GM12878 (cell line): ENCODE measurements at regions not wholly inside any gene's neighbourhood (a gene's known extent, or its start where the extent isn't known, plus 50 kb on each side); places are given as distances from the start of the nearest gene placed in this dataset.

Experiments
- ATAC-seq: fragments of 200-7000 bp; cut with Tn5 transposase; 3 replicates; pipeline ENCODE4 v1.9.1; 2020; ENCODE audit warnings: mild to moderate bottlenecking, moderate library complexity
- BruUV-seq: library from RNA; stranded (reverse); fragments of 400-500 nt; replicated peaks from 2 replicates; lab custom pipeline; 2021; lab: Mats Ljungman, UMichigan
- CTCF ChIA-PET: fragments of 300-600 bp; sonication (Branson Sonifier 250); formaldehyde crosslinking; extraction: SDS; loops from one replicate; lab custom pipeline; 2021; ENCODE audit warnings: inconsistent platforms; lab: Yijun Ruan, JAX
- POLR2A ChIA-PET: fragments of 350-600 bp; formaldehyde crosslinking; extraction: SDS; loops from one replicate; lab custom pipeline; 2021; ENCODE audit warnings: inconsistent platforms; lab: Charles Lee
- RAD21 ChIA-PET: fragments of 300-600 bp; sonication (Branson Sonifier 250); formaldehyde crosslinking; loops from one replicate; lab custom pipeline; 2023; ENCODE audit warnings: antibody characterized with exemption; ENCODE audit not compliant: unreplicated experiment; lab: Charles Lee
- SMC1A ChIA-PET: fragments of 300-600 bp; sonication (Branson Sonifier 250); formaldehyde crosslinking; loops from one replicate; lab custom pipeline; 2023; ENCODE audit not compliant: unreplicated experiment, uncharacterized antibody; lab: Charles Lee
- DNase-seq: peaks from one replicate; pipeline ENCODE4 v3.0.0-alpha.2; 2011; ENCODE audit warnings: low read depth, low spot score
- FAIRE-seq: peaks from 3 replicates; lab custom pipeline; 2011; peaks lifted over from hg19 to GRCh38; lab: Jason Lieb, UNC
- H2AFZ ChIP-seq: 2 replicates; pipeline ENCODE4 v1.6.0; 2011; ENCODE audit warnings: low read depth, low read length, control low read depth; ENCODE audit not compliant: control insufficient read depth
- H3K27ac ChIP-seq: 2 replicates; pipeline ENCODE4 v1.5.1; 2011; ENCODE audit warnings: control low read depth; ENCODE audit not compliant: control insufficient read depth, insufficient read depth
- H3K27me3 ChIP-seq, 2 experiments: replicated peaks in 1 of 2; 2 replicates each; pipeline versions ENCODE4 v1.6.0 to v1.6.1; 2011; ENCODE audit warnings: low read length in 1 of 2; ENCODE audit not compliant: control insufficient read depth in 2 of 2, insufficient read depth in 2 of 2
- H3K36me3 ChIP-seq, 2 experiments: 2 replicates each; pipeline ENCODE4 v1.5.1; 2011; ENCODE audit warnings: low read length in 1 of 2; ENCODE audit not compliant: control insufficient read depth in 2 of 2, insufficient read depth in 2 of 2
- H3K4me1 ChIP-seq: 2 replicates; pipeline ENCODE4 v1.6.1; 2011; ENCODE audit warnings: mild to moderate bottlenecking, low read length, moderate library complexity, mixed read lengths; ENCODE audit not compliant: control insufficient read depth, insufficient read depth
- H3K4me2 ChIP-seq: 2 replicates; pipeline ENCODE4 v1.6.0; 2011; ENCODE audit warnings: control low read depth; ENCODE audit not compliant: control insufficient read depth, insufficient read depth
- H3K4me3 ChIP-seq: fragments of 200-600 bp; sonication (generic); 2 replicates; pipeline ENCODE4 v1.5.1; 2016
- H3K79me2 ChIP-seq: 2 replicates; pipeline ENCODE4 v1.6.0; 2011; ENCODE audit warnings: low read length; ENCODE audit not compliant: control insufficient read depth, insufficient read depth
- H3K9ac ChIP-seq: 2 replicates; pipeline ENCODE4 v1.8.0; 2011; ENCODE audit warnings: low read length, control low read depth, mixed read lengths; ENCODE audit not compliant: control insufficient read depth, insufficient read depth
- H3K9me3 ChIP-seq: replicated peaks from 3 replicates; pipeline ENCODE4 v1.5.1; 2011; ENCODE audit warnings: mild to moderate bottlenecking, low read length; ENCODE audit not compliant: control insufficient read depth, insufficient read depth
- H4K20me1 ChIP-seq: 2 replicates; pipeline ENCODE4 v1.6.0; 2011; ENCODE audit not compliant: control insufficient read depth, insufficient read depth
- CEBPZ ChIP-seq: fragments of 150-350 bp; IDR thresholded peaks from 2 replicates; pipeline ENCODE4 v1.6.1; 2016; ENCODE audit warnings: low read depth, low read length
- CHD1 ChIP-seq: IDR thresholded peaks from 2 replicates; pipeline ENCODE4 v1.6.1; 2012; ENCODE audit warnings: low read depth, low read length, improper control_type of control experiment
- EGR1 ChIP-seq, 2 experiments: IDR thresholded peaks; 1 replicate in 1 of 2; 2 replicates in 1 of 2; pipeline ENCODE4 v1.6.1; 2011 to 2012; ENCODE audit warnings: low read depth in 2 of 2, low read length in 2 of 2, borderline replicate concordance in 1 of 2, mild to moderate bottlenecking in 1 of 2, moderate library complexity in 1 of 2
- HCFC1 ChIP-seq: fragments of 150-350 bp; IDR thresholded peaks from 2 replicates; pipeline ENCODE4 v1.6.1; 2014; ENCODE audit warnings: low read length
- IRF4 ChIP-seq: IDR thresholded peaks from 2 replicates; pipeline ENCODE4 v1.6.1; 2011; ENCODE audit warnings: low read depth, low read length
- MEF2A ChIP-seq: IDR thresholded peaks from 2 replicates; pipeline ENCODE4 v1.6.1; 2011; ENCODE audit warnings: low read depth, mild to moderate bottlenecking, low read length, moderate library complexity; ENCODE audit not compliant: insufficient read depth
- NFYB ChIP-seq: IDR thresholded peaks from 2 replicates; pipeline ENCODE4 v1.6.1; 2011; ENCODE audit warnings: low read depth, mild to moderate bottlenecking, low read length, improper control_type of control experiment, moderate library complexity; ENCODE audit not compliant: insufficient read depth
- NKRF ChIP-seq: fragments of 450-650 bp; conservative IDR thresholded peaks from 2 replicates; pipeline ENCODE4 v1.6.1; 2017; ENCODE audit warnings: mild to moderate bottlenecking, moderate library complexity
- SREBF1 ChIP-seq: IDR thresholded peaks from 2 replicates; pipeline ENCODE4 v1.6.1; 2012; ENCODE audit warnings: mild to moderate bottlenecking, low read length
- SRF ChIP-seq, 2 experiments: IDR thresholded peaks; 2 replicates each; pipeline ENCODE4 v1.6.1; 2011; ENCODE audit warnings: low read depth in 2 of 2, low read length in 2 of 2, mild to moderate bottlenecking in 1 of 2, moderate library complexity in 1 of 2
- TCF12 ChIP-seq: IDR thresholded peaks from 2 replicates; pipeline ENCODE4 v1.6.1; 2011; ENCODE audit warnings: low read depth, mild to moderate bottlenecking, low read length
- USF1 ChIP-seq: IDR thresholded peaks from 2 replicates; pipeline ENCODE4 v1.6.1; 2011; ENCODE audit warnings: borderline replicate concordance, low read depth, mild to moderate bottlenecking, moderate library complexity, mixed read lengths, low read length; ENCODE audit not compliant: insufficient read depth; ENCODE audit errors: extremely low read length
- ZBED1 ChIP-seq: IDR thresholded peaks from 2 replicates; pipeline ENCODE4 v1.6.1; 2016; ENCODE audit warnings: borderline replicate concordance
- ZNF592 ChIP-seq: fragments of 450-650 bp; IDR thresholded peaks from 2 replicates; pipeline ENCODE4 v1.6.1; 2017; ENCODE audit warnings: mild to moderate bottlenecking, moderate library complexity
- WGBS: methylation state at CpG from one replicate; pipeline ENCODE4 v1.1.6; 2016; ENCODE audit warnings: low lambda C conversion rate; ENCODE audit not compliant: insufficient replicate concordance, insufficient coverage; ENCODE audit errors: missing lambda C conversion rate; 5-methylcytosine and 5-hydroxymethylcytosine counted together
- in situ Hi-C: fragments of 300-500 bp; cut with MboI; formaldehyde crosslinking; loops from 9 replicates; pipeline ENCODE4 v1.14.3; 2018; ENCODE audit warnings: mixed read lengths
- intact Hi-C: fragments of 100-400 bp; cut with micrococcal nuclease; formaldehyde crosslinking; loops from one replicate; pipeline ENCODE4 v1.14.2; 2022; ENCODE audit not compliant: unreplicated experiment

GRCh38 chr1:213666922-213667321, 320.9 kb upstream of the PROX1 start:
- DNase-seq, result no peak
- no peak overlapping the region for H3K9ac ChIP-seq

More at GRCh38 chr1:213666922-213667321, 320.9 kb upstream of the PROX1 start:
- in situ Hi-C loops (no loop called here), intact Hi-C loops (no loop called here)
- ChIA-PET RAD21 (no interaction called here), POLR2A (no interaction called here), CTCF (no interaction called here), SMC1A (no interaction called here)
- H3K4me1 ChIP-seq, result no peaks in the 10 kb centered on the region
- H3K36me3 ChIP-seq, result no peaks in the 10 kb centered on the region
- no TSS peak for BruUV-seq
- H3K27ac ChIP-seq, result no peak overlapping the region
- no peak overlapping the region for H3K4me2 ChIP-seq
- ATAC-seq (no peak), FAIRE-seq (no peak)
- WGBS, result 0% methylated on average over 3 of the region's 3 CpGs
- H3K79me2 ChIP-seq, result no peaks in the 10 kb centered on the region
- no peaks in the 10 kb centered on the region for H3K9me3 ChIP-seq
- no peak overlapping the region for H2AFZ ChIP-seq
- H4K20me1 ChIP-seq, result no peaks in the 10 kb centered on the region
- TF ChIP-seq SRF (IDR thresholded peaks at IDR 0.05; ENCODE audit: low read depth in 2 of 2, low read length in 2 of 2), result no peak
- TF ChIP-seq USF1, result no peak
- TF ChIP-seq SREBF1, result no peak
- no peak for TF ChIP-seq CHD1
- TF ChIP-seq MEF2A, result no peak
- TF ChIP-seq ZBED1, result no peak
- no peak for TF ChIP-seq TCF12
- no peak for TF ChIP-seq NKRF
- no peak for TF ChIP-seq NFYB
- no peak for TF ChIP-seq EGR1 (IDR thresholded peaks at IDR 0.05; ENCODE audit: borderline replicate concordance in 1 of 2, low read depth in 2 of 2, low read length in 2 of 2)
- no peak for TF ChIP-seq CEBPZ
- TF ChIP-seq ZNF592, result no peak
- TF ChIP-seq IRF4, result no peak
- TF ChIP-seq HCFC1, result no peak
- no peaks in the 10 kb centered on the region; a peak in 2 of 4 replicates for H3K27me3 ChIP-seq
- no peak overlapping the region for H3K4me3 ChIP-seq
